ENCODE measurements at regions not wholly inside any gene's neighbourhood (a gene's known extent, or its start where the extent isn't known, plus 50 kb on each side); places are given as distances from the start of the nearest gene placed in this dataset.

DNA sequence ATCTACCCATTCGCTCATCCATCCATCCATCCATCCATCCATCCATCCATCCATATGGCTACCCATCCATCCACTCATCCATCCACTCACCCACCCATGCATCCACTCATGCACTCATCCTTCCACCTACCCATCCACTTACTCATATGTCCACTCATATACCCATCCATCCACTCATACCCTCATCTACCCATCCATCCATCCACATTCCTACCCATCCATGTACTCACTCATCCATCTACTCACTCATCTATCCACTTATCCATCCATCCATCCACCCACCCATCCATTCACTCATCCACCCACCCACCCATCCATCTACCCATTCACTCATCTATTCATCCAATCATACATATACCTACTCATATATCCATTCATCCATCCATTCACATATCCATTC lies 112.0 kb downstream of the RBFOX3 start:
- H3K4me3 ChIP-seq (ENCODE audit: low read depth, low read length), result no peak overlapping the region
- TF ChIP-seq MYC (IDR thresholded peaks at IDR 0.05; ENCODE audit: low read depth, low read length) (no peak), POLR2A (IDR thresholded peaks at IDR 0.05; ENCODE audit: extremely low read depth, insufficient read length) (no peak)
- TF ChIP-seq, protein P1, sequence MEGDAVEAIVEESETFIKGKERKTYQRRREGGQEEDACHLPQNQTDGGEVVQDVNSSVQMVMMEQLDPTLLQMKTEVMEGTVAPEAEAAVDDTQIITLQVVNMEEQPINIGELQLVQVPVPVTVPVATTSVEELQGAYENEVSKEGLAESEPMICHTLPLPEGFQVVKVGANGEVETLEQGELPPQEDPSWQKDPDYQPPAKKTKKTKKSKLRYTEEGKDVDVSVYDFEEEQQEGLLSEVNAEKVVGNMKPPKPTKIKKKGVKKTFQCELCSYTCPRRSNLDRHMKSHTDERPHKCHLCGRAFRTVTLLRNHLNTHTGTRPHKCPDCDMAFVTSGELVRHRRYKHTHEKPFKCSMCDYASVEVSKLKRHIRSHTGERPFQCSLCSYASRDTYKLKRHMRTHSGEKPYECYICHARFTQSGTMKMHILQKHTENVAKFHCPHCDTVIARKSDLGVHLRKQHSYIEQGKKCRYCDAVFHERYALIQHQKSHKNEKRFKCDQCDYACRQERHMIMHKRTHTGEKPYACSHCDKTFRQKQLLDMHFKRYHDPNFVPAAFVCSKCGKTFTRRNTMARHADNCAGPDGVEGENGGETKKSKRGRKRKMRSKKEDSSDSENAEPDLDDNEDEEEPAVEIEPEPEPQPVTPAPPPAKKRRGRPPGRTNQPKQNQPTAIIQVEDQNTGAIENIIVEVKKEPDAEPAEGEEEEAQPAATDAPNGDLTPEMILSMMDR (IDR thresholded peaks at IDR 0.05; ENCODE audit: low read depth, low read length), result no peak
- TF ChIP-seq, protein P2, sequence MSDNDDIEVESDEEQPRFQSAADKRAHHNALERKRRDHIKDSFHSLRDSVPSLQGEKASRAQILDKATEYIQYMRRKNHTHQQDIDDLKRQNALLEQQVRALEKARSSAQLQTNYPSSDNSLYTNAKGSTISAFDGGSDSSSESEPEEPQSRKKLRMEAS (IDR thresholded peaks at IDR 0.05; ENCODE audit: low read depth, low read length), result no peak
- DNase-seq (ENCODE audit: low read depth), result no peak

DNA sequence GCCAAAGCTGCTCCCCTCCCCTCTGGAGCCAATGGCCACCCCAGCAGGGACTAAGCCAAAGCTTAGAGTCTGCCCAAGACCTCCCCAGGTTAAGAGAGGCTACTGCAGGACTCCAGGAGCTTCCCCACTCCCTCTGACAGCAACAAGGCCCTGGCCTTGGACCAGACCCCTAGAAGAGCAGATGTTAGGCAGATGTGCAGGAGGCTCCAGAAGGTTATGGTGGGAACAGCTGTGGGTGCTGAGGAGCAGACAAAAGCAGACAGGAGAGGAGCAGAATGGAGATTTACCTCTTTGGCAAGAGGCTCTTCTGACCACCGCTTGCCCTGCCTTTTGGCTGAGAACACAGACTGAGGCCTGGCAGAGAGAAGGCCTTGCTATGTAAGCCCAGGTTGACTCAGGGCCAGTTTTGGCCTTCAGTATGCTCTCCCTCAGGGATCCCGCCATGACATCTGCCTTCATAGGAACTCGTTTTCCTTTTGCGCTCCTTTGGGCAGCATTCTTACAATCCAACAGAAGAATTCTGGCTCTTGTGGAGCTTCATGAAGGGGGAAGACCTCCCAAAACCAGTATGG lies 113.0 kb downstream of the RBFOX3 start:
- no peak for DNase-seq (ENCODE audit: low read depth)
- TF ChIP-seq, protein P2 (IDR thresholded peaks at IDR 0.05; ENCODE audit: low read depth, low read length), result no peak
- no peak for TF ChIP-seq MYC (IDR thresholded peaks at IDR 0.05; ENCODE audit: low read depth, low read length)
- H3K4me3 ChIP-seq (ENCODE audit: low read depth, low read length), result no peak overlapping the region

DNA sequence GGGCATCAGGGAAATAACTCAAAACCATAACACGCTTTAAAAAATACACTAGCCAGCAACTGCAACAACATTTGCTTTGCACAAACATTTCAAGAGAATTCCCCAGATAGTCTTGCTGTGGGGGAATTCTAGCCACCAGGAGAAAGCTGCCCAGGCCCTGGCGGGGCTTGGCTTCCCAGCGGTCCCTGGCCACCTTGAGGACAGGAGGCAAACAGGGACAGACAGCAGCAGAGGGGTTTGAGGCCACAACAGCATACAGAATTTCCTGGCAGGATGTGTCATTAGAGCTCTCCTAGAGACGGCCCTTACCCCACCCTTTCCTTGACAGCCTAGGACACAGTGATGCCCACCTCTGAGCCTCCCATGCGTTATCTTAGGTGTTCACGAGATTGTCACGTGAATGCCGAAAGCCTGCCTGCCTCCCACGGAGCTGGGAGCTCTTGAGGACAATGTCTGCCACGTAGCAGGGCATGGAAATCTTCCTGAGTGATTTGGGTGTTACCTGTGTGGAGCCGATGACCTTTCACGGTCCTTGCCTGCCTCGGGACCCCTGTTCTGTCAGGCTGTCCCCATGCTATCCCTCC lies 114.3 kb downstream of the RBFOX3 start:
- DNase-seq (ENCODE audit: low read depth), result no peak
- H3K4me3 ChIP-seq (ENCODE audit: low read depth, low read length), result no peak overlapping the region
- TF ChIP-seq, protein P1 (IDR thresholded peaks at IDR 0.05; ENCODE audit: low read depth, low read length), result no peak
- TF ChIP-seq MYC (IDR thresholded peaks at IDR 0.05; ENCODE audit: low read depth, low read length) (no peak), POLR2A (IDR thresholded peaks at IDR 0.05; ENCODE audit: extremely low read depth, insufficient read length) (no peak)
- TF ChIP-seq, protein P2 (IDR thresholded peaks at IDR 0.05; ENCODE audit: low read depth, low read length), result no peak

DNA sequence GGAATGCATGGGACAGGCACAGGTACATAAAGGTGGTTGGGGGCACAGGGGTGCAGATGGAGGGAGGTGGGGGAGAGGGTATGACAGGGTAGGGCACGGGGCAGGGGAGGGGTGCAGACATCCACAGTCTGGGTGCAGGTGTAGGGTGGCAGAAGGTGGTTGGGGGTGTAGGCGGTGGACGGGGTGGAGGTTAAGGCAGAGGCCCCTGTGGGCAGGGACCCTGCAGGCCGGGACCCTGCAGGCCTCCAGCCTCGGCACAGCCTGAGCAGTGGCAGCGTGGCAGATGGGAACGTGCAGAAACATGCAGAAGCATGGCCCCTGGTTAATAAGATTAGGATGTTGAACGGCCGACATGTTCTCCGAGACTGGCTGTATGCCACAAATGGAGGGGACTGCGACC lies 115.2 kb downstream of the RBFOX3 start:
- no peak overlapping the region for H3K4me3 ChIP-seq (ENCODE audit: low read depth, low read length)
- TF ChIP-seq POLR2A (IDR thresholded peaks at IDR 0.05; ENCODE audit: extremely low read depth, insufficient read length) (no peak), MYC (IDR thresholded peaks at IDR 0.05; ENCODE audit: low read depth, low read length) (no peak)
- TF ChIP-seq, protein P1 (IDR thresholded peaks at IDR 0.05; ENCODE audit: low read depth, low read length), result no peak
- TF ChIP-seq, protein P2 (IDR thresholded peaks at IDR 0.05; ENCODE audit: low read depth, low read length), result no peak
- no peak for DNase-seq (ENCODE audit: low read depth)

DNA sequence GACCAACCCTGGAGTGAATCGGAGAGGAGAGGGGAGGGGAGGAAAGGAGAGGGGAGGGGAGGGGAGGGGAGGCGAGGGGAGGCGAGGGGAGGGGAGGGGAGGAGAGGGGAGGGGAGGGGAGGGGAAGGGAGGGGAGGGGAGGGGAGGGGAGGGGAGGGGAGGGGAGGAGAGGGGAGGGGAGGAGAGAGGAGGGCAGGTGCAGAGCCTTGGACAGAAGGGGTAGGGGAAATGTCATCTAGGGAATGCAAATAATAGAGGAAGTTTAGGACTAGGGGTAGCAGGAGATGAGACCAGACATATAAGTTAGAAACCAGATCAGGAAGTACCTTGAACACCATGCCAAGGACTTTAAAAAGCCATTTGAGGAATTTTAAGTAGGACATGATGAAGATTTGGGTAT lies 119.8 kb downstream of the RBFOX3 start:
- no peak overlapping the region for H3K4me3 ChIP-seq (ENCODE audit: low read depth, low read length)
- TF ChIP-seq MYC (IDR thresholded peaks at IDR 0.05; ENCODE audit: low read depth, low read length) (no peak), POLR2A (IDR thresholded peaks at IDR 0.05; ENCODE audit: extremely low read depth, insufficient read length) (no peak)
- TF ChIP-seq, protein P1 (IDR thresholded peaks at IDR 0.05; ENCODE audit: low read depth, low read length), result no peak
- TF ChIP-seq, protein P2 (IDR thresholded peaks at IDR 0.05; ENCODE audit: low read depth, low read length), result no peak
- DNase-seq (ENCODE audit: low read depth), result no peak

DNA sequence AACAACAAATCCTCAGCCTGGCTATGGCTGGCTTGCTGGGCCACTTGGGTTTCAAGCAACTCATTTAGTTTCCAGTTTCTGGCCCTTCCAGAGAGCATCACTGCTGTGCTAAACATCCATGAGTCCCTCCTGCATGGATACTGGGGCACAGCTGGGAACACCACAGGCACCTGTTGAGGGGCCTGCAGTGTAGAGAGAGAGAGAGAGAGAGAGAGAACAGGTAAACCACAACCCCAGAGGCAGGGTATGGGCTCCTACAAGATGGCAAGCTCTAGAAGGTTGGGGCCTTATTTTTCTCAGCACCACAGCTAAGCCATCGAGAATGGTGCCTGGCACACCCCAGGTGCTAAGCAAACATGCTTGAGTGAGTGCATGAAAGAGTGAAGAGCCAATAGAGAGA lies 120.3 kb downstream of the RBFOX3 start:
- TF ChIP-seq, protein P1 (IDR thresholded peaks at IDR 0.05; ENCODE audit: low read depth, low read length), result no peak
- DNase-seq (ENCODE audit: low read depth), result no peak
- no peak overlapping the region for H3K4me3 ChIP-seq (ENCODE audit: low read depth, low read length)
